Globus pallidus (tissue), 1 donor: ENCODE measurements at regions not wholly inside any gene's neighbourhood (a gene's known extent, or its start where the extent isn't known, plus 50 kb on each side); places are given as distances from the start of the nearest gene placed in this dataset.

Experiments used
- DNase-seq: peaks from one replicate; pipeline ENCODE4 v3.0.0-alpha.2; 2015; ENCODE audit warnings: low spot score

DNA sequence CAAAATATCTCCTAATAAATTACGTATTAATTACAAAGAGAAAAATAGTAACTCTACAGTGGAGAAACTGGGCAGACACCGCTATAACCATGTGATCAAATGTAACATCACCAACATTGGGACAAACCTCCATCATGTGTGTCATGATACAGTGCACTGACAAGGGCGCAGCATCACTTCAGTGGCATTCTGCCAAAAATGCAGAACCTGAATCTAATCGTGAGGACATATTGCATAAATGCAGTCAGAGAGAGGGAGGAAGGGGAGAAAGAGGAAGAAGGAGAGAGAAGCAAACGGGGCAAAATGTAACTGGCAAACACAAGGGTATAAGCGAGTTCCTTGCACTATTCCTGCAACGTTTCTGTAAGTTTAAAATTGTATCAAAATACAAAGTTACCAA lies 74.2 kb upstream of the MARCHF10 start:
- no peak for DNase-seq

DNA sequence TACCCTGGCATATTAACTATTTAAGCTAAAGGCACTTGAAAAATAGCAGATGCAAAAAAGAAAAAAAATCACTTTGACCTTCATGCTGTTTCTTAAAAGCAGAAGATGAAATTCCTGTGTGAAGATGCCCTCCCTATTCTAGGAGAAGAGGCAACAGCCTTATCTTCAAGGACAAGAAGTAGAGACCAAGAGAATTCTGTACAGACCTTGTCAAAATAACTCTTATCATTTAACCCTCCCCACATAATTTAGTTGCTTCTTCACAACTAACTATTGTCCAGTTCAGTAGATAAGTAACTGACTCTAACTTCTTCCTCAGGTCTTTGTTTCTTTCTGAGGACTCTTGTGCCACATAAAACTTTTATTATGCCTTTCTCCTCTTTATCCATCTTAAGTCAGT lies 72.0 kb upstream of the MARCHF10 start:
- DNase-seq = no peak

DNA sequence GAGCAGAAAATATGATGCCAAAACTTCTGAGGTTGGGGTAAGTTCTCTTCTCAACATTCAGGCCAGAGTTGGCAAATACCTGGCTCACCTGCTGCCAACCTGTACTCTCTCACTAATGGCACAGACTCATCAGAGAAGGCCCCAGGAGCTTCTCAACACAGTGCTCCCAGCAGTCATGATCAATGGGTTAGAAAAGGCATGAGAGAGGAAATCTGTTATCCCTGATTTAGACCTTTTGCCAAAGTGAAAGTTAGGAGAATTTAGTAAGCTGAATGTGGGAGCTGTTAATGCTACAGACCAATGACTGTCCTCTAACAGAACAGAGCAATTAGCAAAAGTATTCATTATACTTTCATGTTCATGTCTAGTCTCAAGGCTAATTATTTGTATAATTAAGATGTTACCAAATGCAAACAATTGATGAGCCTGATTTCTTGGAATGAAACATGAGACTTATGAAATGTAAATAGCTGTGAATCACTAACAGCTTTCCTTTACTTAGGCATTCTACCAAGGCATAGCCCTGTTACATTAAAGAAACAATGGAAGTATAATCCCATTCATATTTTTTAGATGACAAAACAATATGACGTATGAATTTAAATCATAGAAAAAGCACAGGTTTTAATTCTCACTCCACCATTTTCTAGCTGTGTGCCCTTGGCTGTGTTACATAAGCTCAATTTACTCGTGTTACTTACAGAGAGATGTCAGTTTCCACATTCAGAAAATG lies 68.7 kb upstream of the MARCHF10 start:
- no peak for DNase-seq

DNA sequence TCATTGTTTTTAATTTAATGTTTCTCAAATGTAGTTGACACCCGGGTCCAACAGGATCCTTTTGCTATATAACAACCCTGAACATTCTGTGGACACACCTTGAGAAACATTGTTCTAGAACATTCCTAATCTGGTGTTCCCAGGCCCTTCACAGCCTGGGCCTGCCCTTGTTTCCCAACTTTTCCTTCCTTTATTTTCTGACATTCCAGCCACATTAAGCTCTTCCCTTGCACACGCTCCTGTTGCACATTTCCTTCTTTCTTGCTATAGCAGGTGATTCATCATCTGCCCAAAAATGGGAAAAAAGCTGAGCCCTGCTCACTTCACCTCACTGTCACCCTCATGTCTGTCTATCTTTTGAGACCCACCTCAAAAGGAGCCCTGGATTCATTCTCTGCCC lies 67.9 kb upstream of the MARCHF10 start:
- no peak for DNase-seq

DNA sequence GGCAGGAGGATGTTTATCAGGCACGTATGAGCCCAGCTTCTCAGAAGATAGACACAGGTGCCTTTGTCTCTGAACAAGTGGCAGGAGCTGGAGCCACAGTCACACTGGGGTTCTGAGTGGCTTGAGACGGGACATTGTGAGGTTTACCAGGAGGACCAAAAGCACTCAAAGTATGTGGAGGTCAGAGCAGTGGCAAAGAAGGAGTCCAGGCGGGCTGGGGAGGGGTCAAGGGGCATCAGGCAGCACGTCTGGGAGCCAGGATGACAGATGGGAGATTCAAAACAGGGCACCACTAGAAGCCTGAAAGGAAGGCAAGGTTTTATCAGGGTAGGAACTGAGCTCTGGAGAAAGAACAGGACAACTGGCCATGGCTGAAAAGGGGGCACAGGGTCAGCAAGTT lies 67.2 kb upstream of the MARCHF10 start:
- DNase-seq = no peak

DNA sequence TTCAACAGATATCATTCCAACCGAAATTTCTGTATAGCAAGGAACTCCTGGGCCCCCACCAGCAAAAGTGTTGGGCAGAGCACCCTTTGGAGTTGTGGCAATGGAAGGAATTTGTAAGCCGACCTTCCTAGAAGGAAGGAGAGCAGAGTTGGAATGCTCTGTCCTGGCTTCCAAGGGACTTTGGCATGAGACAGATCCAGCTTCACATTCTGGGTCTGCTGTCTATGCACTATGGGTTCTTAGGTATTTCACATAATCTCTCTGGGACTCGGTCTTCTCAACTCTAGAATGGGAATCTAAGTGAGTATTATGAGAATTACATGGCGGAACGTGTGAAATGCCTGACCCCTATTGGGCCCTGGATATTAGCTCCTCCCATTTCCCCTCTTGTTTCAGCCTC lies 63.2 kb upstream of the MARCHF10 start:
- DNase-seq = no peak

DNA sequence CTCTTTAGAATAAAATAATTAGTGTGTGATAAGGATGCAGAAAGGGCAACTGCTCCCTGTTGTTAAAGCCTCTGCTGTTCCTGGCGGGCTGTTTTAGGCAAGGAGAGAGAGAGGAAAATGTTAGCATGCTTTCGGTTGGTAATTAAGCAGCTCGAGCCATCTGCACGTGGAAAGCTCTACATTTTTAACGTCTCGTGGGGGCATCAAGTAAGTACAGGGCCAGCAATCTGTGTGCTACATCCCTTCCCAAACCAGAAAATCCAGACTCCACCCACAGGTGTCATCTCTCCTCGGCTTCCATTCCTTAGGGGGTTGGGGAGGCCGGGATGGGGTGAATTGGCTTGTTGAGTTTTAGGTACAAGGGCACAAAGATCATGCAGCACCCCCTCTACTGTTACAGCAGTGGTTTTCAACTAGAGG lies 62.4 kb upstream of the MARCHF10 start:
- no peak for DNase-seq

DNA sequence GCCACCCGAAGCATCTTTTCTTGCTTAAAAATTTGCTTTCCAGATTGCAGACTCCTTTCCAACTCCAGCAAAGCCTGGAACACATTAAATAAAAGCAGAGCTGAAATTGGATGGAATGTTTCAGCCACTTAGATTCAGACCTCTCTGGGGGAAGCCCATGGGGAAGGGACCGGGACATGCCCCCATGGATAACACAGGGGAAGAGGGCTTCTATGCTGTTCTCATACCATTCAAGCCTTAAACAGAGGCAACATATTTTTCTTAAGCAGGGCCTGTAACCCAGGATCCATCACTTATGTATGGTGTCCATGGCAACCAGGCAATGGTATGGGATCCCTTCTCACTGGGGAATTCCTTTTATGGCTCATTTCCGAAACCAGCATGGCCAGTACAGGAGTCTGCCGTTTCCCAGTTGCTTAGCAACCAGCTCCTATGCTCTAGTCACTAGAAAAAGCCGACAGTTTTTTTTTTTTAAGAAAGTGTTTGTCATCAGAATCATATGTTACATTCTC lies 62.0 kb upstream of the MARCHF10 start:
- no peak for DNase-seq

DNA sequence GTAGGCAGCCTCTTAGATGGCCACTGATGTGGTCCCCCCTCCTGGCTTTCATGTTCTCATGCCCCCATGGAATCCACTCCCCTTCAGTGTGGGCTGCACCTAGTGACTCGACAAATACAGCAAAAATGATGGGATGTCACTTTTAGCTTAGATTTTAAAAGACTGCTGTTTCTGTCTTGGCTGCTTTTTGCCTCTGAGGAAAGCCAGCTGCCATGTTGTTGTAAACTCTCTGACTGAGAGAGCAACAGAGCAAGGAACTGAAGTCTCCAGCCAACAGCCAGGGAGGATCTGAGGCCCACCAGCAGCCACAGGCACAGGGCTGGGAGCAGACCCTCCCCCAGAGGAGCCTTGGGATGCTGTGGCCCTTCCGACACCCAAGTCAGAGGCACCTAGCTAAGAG lies 60.6 kb upstream of the MARCHF10 start:
- no peak for DNase-seq

DNA sequence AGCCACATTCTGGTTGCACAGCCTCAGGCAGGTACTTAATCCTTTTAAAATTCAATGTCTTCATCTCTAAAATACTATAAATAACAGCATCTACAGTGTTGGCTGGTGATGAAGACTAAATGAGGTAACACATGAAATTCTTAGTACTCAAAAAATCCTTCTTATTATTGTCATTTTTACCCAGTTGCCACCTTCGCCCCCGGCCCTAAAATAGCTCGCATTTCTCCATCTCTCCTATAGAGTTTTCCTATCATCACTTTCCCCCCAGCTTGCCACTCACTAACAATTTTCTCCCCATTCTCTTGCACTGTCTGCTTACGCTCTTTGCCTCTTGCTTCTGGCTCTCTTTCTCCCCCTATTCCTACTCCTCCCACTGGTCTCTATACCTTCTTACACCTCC lies 59.9 kb upstream of the MARCHF10 start:
- no peak for DNase-seq

DNA sequence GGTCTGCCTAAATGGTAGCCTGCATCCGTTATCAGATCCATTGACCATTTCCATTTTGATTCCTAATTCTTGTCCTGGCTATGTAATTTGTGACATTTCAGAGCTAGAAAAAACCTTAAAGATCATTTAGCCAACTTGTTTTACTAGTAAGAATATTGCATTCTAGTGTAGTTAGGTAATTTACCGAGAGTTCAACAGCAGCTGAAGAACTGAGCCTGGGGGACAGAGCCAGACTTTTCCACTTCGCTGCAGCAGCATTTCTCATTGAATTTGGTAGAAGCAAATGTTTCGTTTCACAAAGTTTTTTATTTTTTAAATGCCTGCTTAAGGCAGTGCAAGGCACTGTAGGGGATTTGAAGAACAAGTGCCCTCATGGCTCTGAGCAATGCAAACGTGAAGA lies 59.2 kb upstream of the MARCHF10 start:
- DNase-seq = no peak

DNA sequence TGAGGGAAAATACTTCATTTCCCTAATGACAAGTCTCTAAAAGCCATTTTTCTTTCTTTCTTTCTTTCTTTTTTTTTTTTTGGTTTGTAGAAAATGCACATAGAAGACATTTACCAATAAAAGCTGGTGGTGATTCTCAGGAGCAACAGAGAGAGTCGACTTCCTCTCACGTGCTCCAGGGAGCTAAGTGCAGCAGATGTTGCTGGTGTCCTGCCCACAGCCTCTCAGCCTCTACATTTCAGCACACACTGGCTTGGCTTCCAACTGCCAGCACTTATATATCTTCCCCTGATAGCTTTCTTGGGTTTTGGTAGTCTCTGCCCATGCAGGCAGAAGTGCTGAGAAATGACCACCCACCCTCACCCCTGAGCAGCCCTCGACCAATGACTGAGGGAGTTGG lies 58.4 kb upstream of the MARCHF10 start:
- DNase-seq = no peak

DNA sequence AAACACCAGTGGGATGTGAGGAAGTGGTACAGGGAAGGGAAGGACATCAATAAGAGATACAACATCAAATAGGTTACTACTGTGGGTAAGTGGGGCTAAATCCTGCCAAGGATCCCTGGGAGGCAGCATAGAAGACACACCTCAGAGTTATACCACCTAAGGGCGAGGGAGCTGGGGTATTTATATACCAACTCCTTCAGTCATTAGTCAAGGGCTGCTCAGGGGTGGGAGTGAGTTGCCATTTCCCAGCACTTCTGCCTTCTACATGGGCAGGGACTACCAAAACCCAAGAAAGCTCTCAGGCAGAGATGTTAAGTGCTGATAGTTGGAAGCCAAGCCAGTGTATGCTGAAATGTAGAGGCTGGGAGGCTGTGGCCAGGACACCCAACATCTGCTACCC lies 57.5 kb upstream of the MARCHF10 start:
- no peak for DNase-seq

DNA sequence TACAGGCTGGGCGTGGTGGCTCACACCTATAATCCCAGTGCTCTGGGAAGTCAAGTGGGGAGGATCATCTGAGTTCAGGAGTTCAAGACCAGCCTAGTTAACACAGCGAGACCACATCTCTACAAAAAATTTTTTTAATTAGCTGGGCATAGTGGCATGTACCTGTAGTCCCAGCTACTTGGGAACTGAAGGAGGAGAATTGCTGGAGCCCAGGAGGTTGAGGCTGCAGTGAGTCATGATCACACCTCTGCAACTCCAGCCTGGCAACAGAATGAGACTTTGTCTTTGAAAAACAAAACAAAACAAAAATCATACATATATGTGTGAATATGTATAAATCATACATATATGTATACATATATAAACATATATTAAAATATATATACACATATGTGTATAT lies 54.1 kb upstream of the MARCHF10 start:
- DNase-seq = no peak

DNA sequence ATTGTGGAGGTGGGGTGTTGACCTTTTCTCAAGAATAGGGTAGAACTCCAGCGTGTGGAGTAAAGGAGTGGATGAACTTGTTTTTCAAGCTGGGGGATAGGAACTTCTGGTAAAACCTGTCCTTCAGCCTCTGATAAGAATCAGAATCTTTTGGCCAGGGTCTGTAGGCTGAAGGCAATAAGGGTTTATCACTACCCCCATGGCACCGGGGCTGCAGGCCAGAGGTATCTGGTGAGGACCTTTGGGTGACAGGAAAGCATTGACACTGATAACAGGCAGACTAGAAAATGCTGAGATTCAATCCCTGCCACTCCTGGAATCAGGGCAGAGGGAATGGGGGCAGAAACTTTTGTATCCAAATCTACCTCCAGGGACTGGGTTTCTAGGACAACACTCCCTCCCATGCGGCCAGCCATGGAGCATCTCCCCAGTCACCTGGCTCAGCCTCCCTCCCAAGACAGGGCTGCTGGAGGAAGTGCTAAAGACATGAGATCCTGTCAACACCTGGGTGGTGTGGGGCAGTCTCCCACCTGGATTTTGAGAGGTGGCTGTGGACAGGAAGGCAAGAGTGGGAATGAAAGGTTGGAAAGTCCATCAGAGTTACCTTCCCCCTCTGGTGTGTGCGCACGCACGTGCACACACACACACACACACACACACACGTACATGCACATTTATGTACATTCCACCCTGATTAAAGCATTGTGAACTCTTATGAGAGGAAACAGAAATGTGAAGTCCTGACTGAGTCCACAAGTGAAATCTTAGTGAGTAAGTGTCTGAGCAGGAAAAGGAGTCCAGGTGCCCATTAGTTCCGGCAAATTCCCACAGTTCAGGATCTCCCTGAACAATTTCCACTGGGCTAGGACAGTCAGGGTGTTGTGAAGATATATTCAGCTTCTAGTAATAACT lies 53.1 kb upstream of the MARCHF10 start:
- DNase-seq = no peak

DNA sequence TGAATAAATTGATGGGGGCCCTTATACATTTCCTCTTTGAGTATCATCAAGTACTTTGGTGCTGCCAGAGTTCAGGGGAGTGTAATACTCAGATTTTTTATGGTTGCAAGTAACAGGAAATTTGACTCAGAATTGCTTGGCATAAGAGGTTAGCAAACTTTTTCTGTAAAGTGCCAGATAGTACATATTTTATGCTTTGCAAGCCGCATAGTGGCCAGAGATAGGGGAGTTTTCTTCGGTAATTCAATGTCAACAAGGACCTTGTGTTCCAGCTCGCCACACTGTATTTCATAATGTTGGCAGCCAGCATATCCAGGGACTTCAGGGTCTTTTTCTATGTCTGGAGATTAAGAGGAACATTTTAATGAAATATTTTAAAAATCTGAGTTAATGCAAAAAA lies 51.0 kb upstream of the MARCHF10 start:
- no peak for DNase-seq
